ENCODE measurements at regions not wholly inside any gene's neighbourhood (a gene's known extent, or its start where the extent isn't known, plus 50 kb on each side); places are given as distances from the start of the nearest gene placed in this dataset.

- in situ Hi-C loops (cut with HindIII; ENCODE audit: low pct_unique_long_range_greater_than_20kb, low sequenced_read_pairs): no loop called here
- no peak overlapping the region for H3K27ac ChIP-seq (ENCODE audit: low read length)
- TF ChIP-seq TCF7L2 (IDR thresholded peaks at IDR 0.05; ENCODE audit: low read depth, low read length) (no peak), CTCF (IDR thresholded peaks at IDR 0.05) (no peak), SIN3A (IDR thresholded peaks at IDR 0.05; ENCODE audit: borderline replicate concordance, insufficient read depth, low read depth, low read length) (no peak), REST (IDR thresholded peaks at IDR 0.05; ENCODE audit: insufficient read depth in 1 of 2, low read depth in 2 of 2, low read length in 1 of 2) (no peak), POLR2AphosphoS5 (IDR thresholded peaks at IDR 0.05; ENCODE audit: low read depth, low read length) (no peak)
- CTCF ChIA-PET: no interaction called here
- intact Hi-C loops (cut with micrococcal nuclease; ENCODE audit: unreplicated experiment): no loop called here
- no peaks in the 10 kb centered on the region for H3K27me3 ChIP-seq (ENCODE audit: control insufficient read depth, insufficient read depth, low read length)
- BruUV-seq (replicated peaks): no TSS peak
- ATAC-seq (no peak), DNase-seq (ENCODE audit: low read depth, low spot score) (no peak)
- H3K9me3 ChIP-seq (ENCODE audit: control insufficient read depth, insufficient read depth, low read depth, low read length): peaks cover 10% of the 10 kb centered on the region
- H3K4me3 ChIP-seq (ENCODE audit: low read depth in 2 of 2, low read length in 2 of 2): no peak overlapping the region
- POLR2A ChIA-PET: no interaction called here
- H3K36me3 ChIP-seq (ENCODE audit: control insufficient read depth, insufficient read depth, low read length): no peaks in the 10 kb centered on the region
- no peaks in the 10 kb centered on the region for H3K4me1 ChIP-seq (ENCODE audit: control insufficient read depth, insufficient read depth, low read length)
Observed at GRCh38 chr10:31686599-31686998, 242.0 kb downstream of the ARHGAP12 start.

GRCh38 chr10:31683682-31684081 is 244.9 kb downstream of the ARHGAP12 start:
- ATAC-seq (no peak), DNase-seq (ENCODE audit: low read depth, low spot score) (no peak)
- CTCF ChIA-PET: no interaction called here
- H3K4me3 ChIP-seq (ENCODE audit: low read depth in 2 of 2, low read length in 2 of 2): no peak overlapping the region
- no peaks in the 10 kb centered on the region for H3K36me3 ChIP-seq (ENCODE audit: control insufficient read depth, insufficient read depth, low read length)
- no TSS peak for BruUV-seq (replicated peaks)
- POLR2A ChIA-PET: no interaction called here
- in situ Hi-C loops (cut with HindIII; ENCODE audit: low pct_unique_long_range_greater_than_20kb, low sequenced_read_pairs): no loop called here
- TF ChIP-seq CTCF (IDR thresholded peaks at IDR 0.05) (no peak), SIN3A (IDR thresholded peaks at IDR 0.05; ENCODE audit: borderline replicate concordance, insufficient read depth, low read depth, low read length) (no peak), REST (IDR thresholded peaks at IDR 0.05; ENCODE audit: insufficient read depth in 1 of 2, low read depth in 2 of 2, low read length in 1 of 2) (no peak), TCF7L2 (IDR thresholded peaks at IDR 0.05; ENCODE audit: low read depth, low read length) (no peak), POLR2AphosphoS5 (IDR thresholded peaks at IDR 0.05; ENCODE audit: low read depth, low read length) (no peak)
- H3K27me3 ChIP-seq (ENCODE audit: control insufficient read depth, insufficient read depth, low read length): no peaks in the 10 kb centered on the region
- no peak overlapping the region for H3K27ac ChIP-seq (ENCODE audit: low read length)
- H3K9me3 ChIP-seq (ENCODE audit: control insufficient read depth, insufficient read depth, low read depth, low read length): peaks cover 4% of the 10 kb centered on the region
- H3K4me1 ChIP-seq (ENCODE audit: control insufficient read depth, insufficient read depth, low read length): no peaks in the 10 kb centered on the region
- intact Hi-C loops (cut with micrococcal nuclease; ENCODE audit: unreplicated experiment): no loop called here
